Mucosa of gallbladder (tissue), 1 donor: ENCODE measurements at regions not wholly inside any gene's neighbourhood (a gene's known extent, or its start where the extent isn't known, plus 50 kb on each side); places are given as distances from the start of the nearest gene placed in this dataset.

Experiments
- DNase-seq: peaks from one replicate; pipeline ENCODE4 v3.0.0-alpha.2; 2020; ENCODE audit warnings: low spot score
- donor health status: DM: no; HTN: no; CAD: no.

GRCh38 chr7:88500131-88500530 is 193.4 kb upstream of the STEAP4 start:
- no peak for DNase-seq

- no peak for DNase-seq
These were observed 189.4 kb upstream of the STEAP4 start for GRCh38 chr7:88495881-88496725.

GRCh38 chr7:88492153-88492552 is 185.5 kb upstream of the STEAP4 start:
- no peak for DNase-seq

- no peak for DNase-seq
These were observed 184.2 kb upstream of the STEAP4 start for GRCh38 chr7:88490874-88491273.

GRCh38 chr7:88490161-88490560 is 183.5 kb upstream of the STEAP4 start:
- no peak for DNase-seq

GRCh38 chr7:88485821-88486220 is 179.1 kb upstream of the STEAP4 start:
- DNase-seq: no peak

GRCh38 chr7:88484551-88484950 is 177.9 kb upstream of the STEAP4 start:
- DNase-seq: no peak

- no peak for DNase-seq
These were observed 174.2 kb upstream of the STEAP4 start for GRCh38 chr7:88480896-88481295.

GRCh38 chr7:88480271-88480670 is 173.6 kb upstream of the STEAP4 start:
- no peak for DNase-seq

GRCh38 chr7:88477976-88478375 is 171.3 kb upstream of the STEAP4 start:
- no peak for DNase-seq

- no peak for DNase-seq
These were observed 158.9 kb upstream of the STEAP4 start for GRCh38 chr7:88465600-88465999.

- DNase-seq: no peak
These were observed 156.1 kb upstream of the STEAP4 start for GRCh38 chr7:88462799-88463198.

GRCh38 chr7:88460650-88461049 is 154.0 kb upstream of the STEAP4 start:
- DNase-seq: no peak

GRCh38 chr7:88458946-88459345 is 152.3 kb upstream of the STEAP4 start:
- DNase-seq: no peak

GRCh38 chr7:88458279-88458678 is 151.6 kb upstream of the STEAP4 start:
- DNase-seq: no peak

- DNase-seq: no peak
These were observed 150.6 kb upstream of the STEAP4 start for GRCh38 chr7:88457320-88457719.

GRCh38 chr7:88456490-88456889 is 149.8 kb upstream of the STEAP4 start:
- no peak for DNase-seq

GRCh38 chr7:88455696-88456095 is 149.0 kb upstream of the STEAP4 start:
- DNase-seq: no peak

- DNase-seq: no peak
These were observed 146.0 kb upstream of the STEAP4 start for GRCh38 chr7:88452646-88453045.

- no peak for DNase-seq
These were observed 144.2 kb upstream of the STEAP4 start for GRCh38 chr7:88450874-88451273.

- DNase-seq: no peak
These were observed 142.7 kb upstream of the STEAP4 start for GRCh38 chr7:88449410-88449809.

- DNase-seq: no peak
These were observed 135.7 kb upstream of the STEAP4 start for GRCh38 chr7:88442413-88442812.

GRCh38 chr7:88437132-88437531 is 130.4 kb upstream of the STEAP4 start:
- DNase-seq: no peak

GRCh38 chr7:88432301-88432700 is 125.6 kb upstream of the STEAP4 start:
- DNase-seq: no peak
